ENCODE measurements at regions not wholly inside any gene's neighbourhood (a gene's known extent, or its start where the extent isn't known, plus 50 kb on each side); places are given as distances from the start of the nearest gene placed in this dataset.
"Not testable (repeated sequence)": the region's sequence is repeated elsewhere in the genome, so short reads cannot be mapped to it uniquely, and the experiment has no call there.

DNA sequence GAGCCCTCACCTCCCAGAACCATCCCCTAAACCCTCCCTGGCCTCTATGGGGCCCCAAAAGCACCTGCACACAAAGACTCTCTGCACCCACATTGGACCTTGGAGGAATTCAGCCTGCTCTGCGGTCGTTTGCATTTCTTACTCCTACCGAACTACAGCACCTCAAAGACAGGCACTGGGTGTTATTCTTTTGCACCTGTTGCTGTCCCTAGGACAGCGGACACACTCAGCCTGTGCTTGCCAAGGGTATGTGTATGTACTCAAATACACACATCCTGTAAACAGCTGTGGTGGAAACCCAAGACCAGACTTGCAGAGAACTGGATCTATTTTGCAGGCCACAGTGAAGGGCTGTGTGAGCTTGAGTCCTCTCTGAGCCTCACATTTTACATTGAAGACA is 54.2 kb upstream of the LGALS9B start:
- not testable (repeated sequence) for H3K27ac ChIP-seq; H3K4me1 ChIP-seq; DNase-seq; H3K27me3 ChIP-seq; H3K36me3 ChIP-seq; H3K4me3 ChIP-seq; ATAC-seq (ENCODE audit: low FRiP score in 2 of 2); H3K9me3 ChIP-seq
- 40 to 60% methylated on average over 1 to 3 of the region's 4 CpGs for WGBS, 2 donors

- H3K27me3 ChIP-seq; H3K4me1 ChIP-seq; ATAC-seq (ENCODE audit: low FRiP score in 2 of 2); H3K9me3 ChIP-seq; H3K36me3 ChIP-seq; H3K4me3 ChIP-seq; H3K27ac ChIP-seq: not testable (repeated sequence)
- DNase-seq: peak in 1 of 2 donors; percentile 46
- WGBS, 2 donors: no CpG with 5 or more reads among the region's 9 CpGs
Measured at GRCh38 chr17:20518462-20518861, 51.1 kb upstream of the LGALS9B start.

GRCh38 chr17:20517392-20517791 is 50.1 kb upstream of the LGALS9B start:
- not testable (repeated sequence) for H3K27me3 ChIP-seq; H3K27ac ChIP-seq; ATAC-seq (ENCODE audit: low FRiP score in 2 of 2); DNase-seq; H3K9me3 ChIP-seq; H3K36me3 ChIP-seq; H3K4me3 ChIP-seq; H3K4me1 ChIP-seq
- WGBS, 2 donors: 48 to 58% methylated on average over 4 to 11 of the region's 17 CpGs
